ENCODE measurements at regions not wholly inside any gene's neighbourhood (a gene's known extent, or its start where the extent isn't known, plus 50 kb on each side); places are given as distances from the start of the nearest gene placed in this dataset.

DNA sequence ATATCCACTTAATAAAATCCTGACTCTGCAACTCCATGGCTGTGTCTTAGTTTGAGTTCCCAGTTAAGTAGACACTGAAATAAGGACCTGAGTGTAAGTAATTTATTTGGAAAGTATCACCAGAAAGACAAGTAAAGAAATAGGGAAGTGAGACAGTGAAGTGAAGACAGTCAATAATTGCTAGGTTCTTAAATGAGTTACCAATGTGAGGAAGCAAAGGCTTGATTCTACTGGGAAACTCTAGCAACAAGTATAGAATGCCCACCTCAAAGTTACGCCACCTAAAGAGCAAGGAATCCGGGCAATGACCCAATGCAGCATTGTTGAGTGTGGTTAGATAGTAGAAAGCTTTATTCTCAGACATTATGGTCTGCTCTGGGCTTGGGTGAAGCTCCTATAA lies 383.9 kb downstream of the TLR4 start:
- H3K36me3 ChIP-seq (ENCODE audit: control insufficient read depth, insufficient read depth, low read length): no peaks in the 10 kb centered on the region
- ChIA-PET CTCF (no interaction called here), POLR2A (no interaction called here)
- TF ChIP-seq, protein P1, sequence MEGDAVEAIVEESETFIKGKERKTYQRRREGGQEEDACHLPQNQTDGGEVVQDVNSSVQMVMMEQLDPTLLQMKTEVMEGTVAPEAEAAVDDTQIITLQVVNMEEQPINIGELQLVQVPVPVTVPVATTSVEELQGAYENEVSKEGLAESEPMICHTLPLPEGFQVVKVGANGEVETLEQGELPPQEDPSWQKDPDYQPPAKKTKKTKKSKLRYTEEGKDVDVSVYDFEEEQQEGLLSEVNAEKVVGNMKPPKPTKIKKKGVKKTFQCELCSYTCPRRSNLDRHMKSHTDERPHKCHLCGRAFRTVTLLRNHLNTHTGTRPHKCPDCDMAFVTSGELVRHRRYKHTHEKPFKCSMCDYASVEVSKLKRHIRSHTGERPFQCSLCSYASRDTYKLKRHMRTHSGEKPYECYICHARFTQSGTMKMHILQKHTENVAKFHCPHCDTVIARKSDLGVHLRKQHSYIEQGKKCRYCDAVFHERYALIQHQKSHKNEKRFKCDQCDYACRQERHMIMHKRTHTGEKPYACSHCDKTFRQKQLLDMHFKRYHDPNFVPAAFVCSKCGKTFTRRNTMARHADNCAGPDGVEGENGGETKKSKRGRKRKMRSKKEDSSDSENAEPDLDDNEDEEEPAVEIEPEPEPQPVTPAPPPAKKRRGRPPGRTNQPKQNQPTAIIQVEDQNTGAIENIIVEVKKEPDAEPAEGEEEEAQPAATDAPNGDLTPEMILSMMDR (IDR thresholded peaks at IDR 0.05; ENCODE audit: insufficient read depth, low read depth, low read length): no peak
- no peak for DNase-seq (ENCODE audit: low read depth)
- no peak overlapping the region for H3K4me3 ChIP-seq (ENCODE audit: low read depth, low read length)
- H3K27me3 ChIP-seq (ENCODE audit: control insufficient read depth, insufficient read depth, low read length): no peaks in the 10 kb centered on the region

DNA sequence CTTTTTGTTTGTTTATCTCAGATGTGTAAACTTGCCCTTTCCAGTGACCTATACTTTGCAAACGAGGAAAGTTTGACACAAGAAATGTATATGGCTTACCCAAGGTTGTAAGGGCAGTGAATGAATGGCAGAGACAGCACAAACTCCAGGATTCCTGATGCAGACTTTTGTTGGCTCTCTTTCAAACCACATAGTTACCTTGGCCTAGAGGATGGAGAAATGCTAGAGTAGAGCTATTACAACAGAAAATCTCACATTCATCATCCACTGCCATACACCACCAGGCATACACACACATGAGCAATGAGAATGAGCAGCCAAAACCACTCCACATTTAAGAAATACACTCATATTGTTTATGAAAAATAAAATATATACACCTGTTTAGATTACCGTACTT lies 387.0 kb downstream of the TLR4 start:
- DNase-seq (ENCODE audit: low read depth): no peak
- ChIA-PET POLR2A (no interaction called here), CTCF (interaction anchor here (0.6 kb wide), 1 partner anchor 603 kb away, joined by 3 read pairs; no protein-coding TSS in a partner anchor)
- Histone ChIP-seq H3K27me3 (ENCODE audit: control insufficient read depth, insufficient read depth, low read length) (no peaks in the 10 kb centered on the region), H3K36me3 (ENCODE audit: control insufficient read depth, insufficient read depth, low read length) (no peaks in the 10 kb centered on the region), H3K4me3 (ENCODE audit: low read depth, low read length) (no peak overlapping the region)
- TF ChIP-seq, protein P1 (IDR thresholded peaks at IDR 0.05; ENCODE audit: insufficient read depth, low read depth, low read length): no peak

DNA sequence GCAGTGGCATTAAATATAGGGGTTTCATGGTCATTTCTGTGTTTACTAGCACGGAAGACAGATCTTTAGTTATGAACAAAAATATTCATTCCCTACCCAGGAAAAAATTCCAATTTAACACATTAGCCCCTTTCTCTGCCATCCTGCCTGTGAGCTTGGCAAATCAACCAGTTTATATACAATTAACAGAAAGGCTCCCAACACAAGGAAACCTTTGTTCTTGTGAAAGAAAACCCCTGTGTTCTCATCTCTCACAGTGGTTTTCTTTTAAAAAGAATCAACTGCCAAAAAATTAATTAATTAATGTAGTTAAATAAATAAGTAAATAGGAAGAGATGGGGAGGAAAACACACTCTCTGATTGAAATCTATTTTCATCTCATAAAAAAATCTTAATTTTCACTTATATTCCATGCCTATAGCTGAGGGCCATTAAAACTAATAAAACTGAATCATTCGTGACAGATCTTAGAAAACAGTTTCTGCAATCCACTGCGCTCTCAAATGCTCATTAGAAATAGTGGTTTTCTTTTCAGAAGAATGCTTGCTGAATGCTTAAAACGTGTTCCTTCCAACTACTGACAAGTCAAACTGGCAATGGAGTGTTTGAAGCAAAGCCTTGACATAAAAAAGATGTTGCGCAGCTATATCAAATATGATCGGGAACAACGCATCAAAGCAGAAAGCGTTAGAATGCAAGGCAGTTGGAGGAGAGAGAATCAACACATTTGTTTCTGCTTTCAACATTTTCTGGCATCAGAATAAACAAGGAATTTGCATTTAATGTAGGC lies 387.7 kb downstream of the TLR4 start:
- no peak overlapping the region for H3K4me3 ChIP-seq (ENCODE audit: low read depth, low read length)
- H3K36me3 ChIP-seq (ENCODE audit: control insufficient read depth, insufficient read depth, low read length): no peaks in the 10 kb centered on the region
- TF ChIP-seq, protein P1 (IDR thresholded peaks at IDR 0.05; ENCODE audit: insufficient read depth, low read depth, low read length): no peak
- CTCF ChIA-PET: interaction anchor here (0.6 kb wide), 1 partner anchor 604 kb away, joined by 3 read pairs; no protein-coding TSS in a partner anchor
- H3K27me3 ChIP-seq (ENCODE audit: control insufficient read depth, insufficient read depth, low read length): no peaks in the 10 kb centered on the region
- DNase-seq (ENCODE audit: low read depth): no peak
- POLR2A ChIA-PET: no interaction called here

DNA sequence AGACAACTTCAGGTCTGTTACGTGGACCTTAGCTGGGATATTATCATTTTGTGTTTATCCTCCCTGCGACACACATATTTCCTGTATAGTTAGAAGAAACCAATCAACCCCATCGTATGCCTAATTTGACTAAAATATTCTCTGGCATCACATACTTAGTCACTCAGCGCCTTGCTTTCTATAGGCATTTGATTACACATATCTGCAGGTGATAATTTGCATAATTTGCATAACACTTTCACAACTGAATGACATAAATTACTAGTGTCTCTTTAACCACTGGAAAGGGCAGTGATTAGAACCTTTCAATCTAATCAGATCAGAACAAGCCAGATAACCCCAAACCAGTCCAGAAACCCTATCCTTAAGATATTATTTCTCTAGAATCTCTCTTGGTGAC lies 390.2 kb downstream of the TLR4 start:
- ChIA-PET POLR2A (no interaction called here), CTCF (no interaction called here)
- Histone ChIP-seq H3K4me3 (ENCODE audit: low read depth, low read length) (no peak overlapping the region), H3K36me3 (ENCODE audit: control insufficient read depth, insufficient read depth, low read length) (no peaks in the 10 kb centered on the region), H3K27me3 (ENCODE audit: control insufficient read depth, insufficient read depth, low read length) (no peaks in the 10 kb centered on the region)
- TF ChIP-seq, protein P1 (IDR thresholded peaks at IDR 0.05; ENCODE audit: insufficient read depth, low read depth, low read length): no peak
- no peak for DNase-seq (ENCODE audit: low read depth)

DNA sequence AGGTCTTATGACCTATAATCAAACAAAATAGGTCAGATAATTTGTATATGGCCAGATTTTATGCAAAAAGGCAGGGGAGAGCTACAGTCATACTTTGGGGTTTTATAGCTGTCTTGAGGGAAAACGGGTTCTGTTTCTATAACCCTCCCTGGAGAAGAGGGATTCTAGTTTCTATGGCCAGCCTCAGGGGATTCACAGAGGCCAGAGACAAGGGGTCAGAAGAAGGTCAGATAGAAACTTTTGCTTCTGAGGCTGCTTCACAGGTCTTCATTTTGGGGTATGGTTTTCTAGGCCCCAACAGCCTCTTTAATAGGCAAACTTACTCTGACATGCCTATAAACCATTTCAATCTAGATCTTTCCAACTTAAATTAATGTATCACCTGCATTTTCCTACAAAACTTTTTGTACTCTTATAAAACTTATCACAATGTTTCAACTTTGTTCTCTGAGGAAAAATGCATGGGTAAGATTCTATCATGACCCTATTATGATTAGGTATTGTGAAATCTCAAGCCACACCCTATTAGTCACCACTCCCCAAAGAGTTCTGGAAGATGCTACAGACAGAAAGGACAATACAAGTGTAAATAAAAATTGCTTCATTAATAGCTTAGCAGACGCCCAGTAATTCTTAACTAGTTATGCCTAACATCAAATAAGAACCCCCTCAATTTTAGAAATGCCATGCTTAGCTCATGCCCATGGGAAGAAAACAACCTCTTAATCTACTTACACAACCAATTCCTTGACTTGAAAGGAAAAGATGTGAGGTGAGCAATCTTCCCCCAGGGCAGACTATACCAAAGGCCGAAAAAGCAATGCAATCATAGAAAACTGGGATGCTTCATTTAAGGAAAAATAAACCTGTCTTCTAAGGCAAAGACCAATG lies 396.6 kb downstream of the TLR4 start:
- no peaks in the 10 kb centered on the region for H3K36me3 ChIP-seq (ENCODE audit: control insufficient read depth, insufficient read depth, low read length)
- no peak for DNase-seq (ENCODE audit: low read depth)
- CTCF ChIA-PET: no interaction called here
- no peak overlapping the region for H3K4me3 ChIP-seq (ENCODE audit: low read depth, low read length)
- TF ChIP-seq, protein P1 (IDR thresholded peaks at IDR 0.05; ENCODE audit: insufficient read depth, low read depth, low read length): no peak
- no peaks in the 10 kb centered on the region for H3K27me3 ChIP-seq (ENCODE audit: control insufficient read depth, insufficient read depth, low read length)
- POLR2A ChIA-PET: no interaction called here

Data from BJ (cell line).